Trophoblast cell (in vitro differentiated cells and primary cell): ENCODE measurements at regions not wholly inside any gene's neighbourhood (a gene's known extent, or its start where the extent isn't known, plus 50 kb on each side); places are given as distances from the start of the nearest gene placed in this dataset.
"Not testable (repeated sequence)": the region's sequence is repeated elsewhere in the genome, so short reads cannot be mapped to it uniquely, and the experiment has no call there.

Experiments
- DNase-seq, 2 donors: peaks; one replicate each; pipeline ENCODE4 v3.0.0-alpha.2; 2016
- H2AFZ ChIP-seq: 2 replicates; pipeline ENCODE4 v1.6.1; 2013; ENCODE audit warnings: low read length, moderate library complexity, mild to moderate bottlenecking; ENCODE audit not compliant: insufficient read depth, poor library complexity
- H2AK5ac ChIP-seq: 2 replicates; pipeline ENCODE4 v1.6.1; 2013; ENCODE audit warnings: mild to moderate bottlenecking, low read length
- H2BK120ac ChIP-seq: 2 replicates; pipeline ENCODE4 v1.6.1; 2013; ENCODE audit warnings: low read length, mild to moderate bottlenecking, moderate library complexity; ENCODE audit not compliant: insufficient read depth, poor library complexity
- H2BK12ac ChIP-seq: 2 replicates; pipeline ENCODE4 v1.6.1; 2013; ENCODE audit warnings: mild to moderate bottlenecking, low read length, moderate library complexity
- H2BK5ac ChIP-seq: 2 replicates; pipeline ENCODE4 v1.6.1; 2013; ENCODE audit warnings: low read length, low read depth, moderate library complexity, mild to moderate bottlenecking; ENCODE audit not compliant: poor library complexity
- H3K14ac ChIP-seq: 2 replicates; pipeline ENCODE4 v1.6.1; 2013; ENCODE audit warnings: mild to moderate bottlenecking, low read length
- H3K18ac ChIP-seq: 2 replicates; pipeline ENCODE4 v1.6.1; 2013; ENCODE audit warnings: mild to moderate bottlenecking, low read length
- H3K23ac ChIP-seq: 2 replicates; pipeline ENCODE4 v1.6.1; 2013; ENCODE audit warnings: low read length
- H3K27ac ChIP-seq: 2 replicates; pipeline ENCODE4 v1.5.1; 2013; ENCODE audit warnings: low read depth, mild to moderate bottlenecking, inconsistent platforms, low read length, moderate library complexity
- H3K27me3 ChIP-seq: 2 replicates; pipeline ENCODE4 v1.6.1; 2013; ENCODE audit warnings: inconsistent platforms, mild to moderate bottlenecking, low read length, moderate library complexity; ENCODE audit not compliant: insufficient read depth
- H3K36me3 ChIP-seq, 2 experiments: 1 replicate in 1 of 2; 2 replicates in 1 of 2; pipeline ENCODE4 v1.6.1; 2013; ENCODE audit warnings: low read length in 2 of 2, mild to moderate bottlenecking in 2 of 2, moderate library complexity in 1 of 2; ENCODE audit not compliant: insufficient read depth in 2 of 2, control insufficient read depth in 1 of 2
- H3K4ac ChIP-seq: 2 replicates; pipeline ENCODE4 v1.6.1; 2013; ENCODE audit warnings: low read depth, mild to moderate bottlenecking, low read length, moderate library complexity
- H3K4me1 ChIP-seq, 2 experiments: 1 replicate in 1 of 2; 2 replicates in 1 of 2; pipeline ENCODE4 v1.6.1; 2013; ENCODE audit warnings: low read length in 2 of 2, mild to moderate bottlenecking in 2 of 2, moderate library complexity in 1 of 2; ENCODE audit not compliant: insufficient read depth in 2 of 2, control insufficient read depth in 1 of 2
- H3K4me2 ChIP-seq: 2 replicates; pipeline ENCODE4 v1.6.1; 2013; ENCODE audit warnings: inconsistent platforms, mild to moderate bottlenecking, low read length, moderate library complexity
- H3K4me3 ChIP-seq: 2 replicates; pipeline ENCODE4 v1.5.1; 2013; ENCODE audit warnings: mild to moderate bottlenecking, low read depth, low read length, inconsistent platforms
- H3K79me1 ChIP-seq: one replicate; pipeline ENCODE4 v1.6.1; 2013; ENCODE audit warnings: low read length
- H3K79me2 ChIP-seq: 2 replicates; pipeline ENCODE4 v1.6.1; 2013; ENCODE audit warnings: low read length, mild to moderate bottlenecking; ENCODE audit not compliant: control insufficient read depth, insufficient read depth, poor library complexity
- H3K9ac ChIP-seq: 2 replicates; pipeline ENCODE4 v1.6.1; 2013; ENCODE audit warnings: mild to moderate bottlenecking, low read length
- H3K9me3 ChIP-seq: 2 replicates; pipeline ENCODE4 v1.6.1; 2013; ENCODE audit warnings: low read depth, mild to moderate bottlenecking, control low read depth, inconsistent platforms, low read length; ENCODE audit not compliant: insufficient read depth
- H4K12ac ChIP-seq: 2 replicates; pipeline ENCODE4 v1.6.1; 2013; ENCODE audit warnings: low read depth, mild to moderate bottlenecking, low read length, moderate library complexity
- H4K8ac ChIP-seq: 2 replicates; pipeline ENCODE4 v1.6.1; 2013; ENCODE audit warnings: low read depth, mild to moderate bottlenecking, low read length, moderate library complexity
- H4K91ac ChIP-seq: one replicate; pipeline ENCODE4 v1.6.1; 2013; ENCODE audit warnings: low read depth, mild to moderate bottlenecking, low read length, moderate library complexity
- WGBS: extraction: QIAGEN DNeasy Blood & Tissue Kit; methylation state at CpG from one replicate; pipeline ENCODE4 v1.1.7; 2013; ENCODE audit warnings: missing lambda C conversion rate; ENCODE audit not compliant: insufficient read length, insufficient coverage; ENCODE audit errors: extremely low coverage; 5-methylcytosine and 5-hydroxymethylcytosine counted together

GRCh38 chr5:50535393-50535792 is 94.3 kb upstream of the EMB start:
- Histone ChIP-seq H3K4me1 (no peaks in the 10 kb centered on the region), H3K14ac (no peak overlapping the region), H3K27ac (no peak overlapping the region), H2BK120ac (no peak overlapping the region), H4K12ac (no peak overlapping the region), H3K18ac (no peak overlapping the region), H3K79me2 (no peaks in the 10 kb centered on the region), H3K79me1 (no peaks in the 10 kb centered on the region), H2BK12ac (no peak overlapping the region), H3K4me3 (no peak overlapping the region), H3K9ac (no peak overlapping the region), H3K9me3 (no peaks in the 10 kb centered on the region), H3K27me3 (no peaks in the 10 kb centered on the region), H3K4me2 (no peak overlapping the region), H2AFZ (no peak overlapping the region), H3K36me3 (no peaks in the 10 kb centered on the region), H2BK5ac (no peak overlapping the region), H3K23ac (no peak overlapping the region), H3K4ac (no peak overlapping the region), H4K91ac (no peak overlapping the region), H4K8ac (no peak overlapping the region), H2AK5ac (no peak overlapping the region)
- WGBS, result no CpG with 5 or more reads among the region's 6 CpGs
- DNase-seq, result no peak

GRCh38 chr5:50537534-50537933 is 96.4 kb upstream of the EMB start:
- H2AK5ac ChIP-seq, DNase-seq, H3K27ac ChIP-seq, H3K14ac ChIP-seq, H3K79me1 ChIP-seq, H2BK120ac ChIP-seq, H3K27me3 ChIP-seq, H3K9ac ChIP-seq, H3K4me2 ChIP-seq, H3K18ac ChIP-seq, H4K8ac ChIP-seq, H3K9me3 ChIP-seq, H3K23ac ChIP-seq, H3K79me2 ChIP-seq, H4K12ac ChIP-seq, H3K36me3 ChIP-seq, H4K91ac ChIP-seq, H3K4ac ChIP-seq, H2BK5ac ChIP-seq, H2AFZ ChIP-seq, H2BK12ac ChIP-seq, H3K4me1 ChIP-seq, H3K4me3 ChIP-seq: not testable (repeated sequence)
- no CpG with 5 or more reads among the region's 1 CpG for WGBS

- Histone ChIP-seq H3K27ac (no peak overlapping the region), H4K8ac (no peak overlapping the region), H3K27me3 (no peaks in the 10 kb centered on the region), H3K9me3 (no peaks in the 10 kb centered on the region), H3K4me3 (no peak overlapping the region), H2AFZ (no peak overlapping the region), H4K91ac (no peak overlapping the region), H2AK5ac (no peak overlapping the region), H4K12ac (no peak overlapping the region), H2BK12ac (no peak overlapping the region), H3K4ac (no peak overlapping the region), H3K4me1 (no peaks in the 10 kb centered on the region), H3K4me2 (no peak overlapping the region), H3K79me2 (no peaks in the 10 kb centered on the region), H2BK120ac (no peak overlapping the region), H3K14ac (no peak overlapping the region), H3K9ac (no peak overlapping the region), H3K79me1 (no peaks in the 10 kb centered on the region), H3K36me3 (no peaks in the 10 kb centered on the region), H2BK5ac (no peak overlapping the region), H3K23ac (no peak overlapping the region), H3K18ac (no peak overlapping the region)
- DNase-seq, result no peak
- no CpG with 5 or more reads among the region's 2 CpGs for WGBS
These were observed 106.2 kb upstream of the EMB start for GRCh38 chr5:50547303-50547702.

- Histone ChIP-seq H4K8ac (no peak overlapping the region), H3K14ac (no peak overlapping the region), H3K79me2 (no peaks in the 10 kb centered on the region), H4K12ac (no peak overlapping the region), H3K9me3 (no peaks in the 10 kb centered on the region), H3K79me1 (no peaks in the 10 kb centered on the region), H3K27ac (no peak overlapping the region), H3K23ac (no peak overlapping the region), H2BK12ac (no peak overlapping the region), H3K4me1 (no peaks in the 10 kb centered on the region), H3K9ac (no peak overlapping the region), H3K4ac (no peak overlapping the region), H3K4me2 (no peak overlapping the region), H2BK120ac (no peak overlapping the region), H2AFZ (no peak overlapping the region), H3K36me3 (no peaks in the 10 kb centered on the region), H4K91ac (no peak overlapping the region), H3K18ac (no peak overlapping the region), H3K27me3 (no peaks in the 10 kb centered on the region), H2BK5ac (no peak overlapping the region), H2AK5ac (no peak overlapping the region), H3K4me3 (no peak overlapping the region)
- DNase-seq, result no peak
These were observed 109.2 kb upstream of the EMB start for GRCh38 chr5:50550267-50550666.

GRCh38 chr5:50550993-50551392 is 109.9 kb upstream of the EMB start:
- no peaks in the 10 kb centered on the region for H3K36me3 ChIP-seq
- WGBS, result no CpG with 5 or more reads among the region's 3 CpGs
- H3K14ac ChIP-seq, result no peak overlapping the region
- H3K4me1 ChIP-seq, result no peaks in the 10 kb centered on the region
- no peak overlapping the region for H2BK5ac ChIP-seq
- H3K79me2 ChIP-seq, result no peaks in the 10 kb centered on the region
- no peak overlapping the region for H3K4me3 ChIP-seq
- no peak overlapping the region for H4K12ac ChIP-seq
- no peak overlapping the region for H2AFZ ChIP-seq
- H3K4ac ChIP-seq, result no peak overlapping the region
- H3K9ac ChIP-seq, result no peak overlapping the region
- H2AK5ac ChIP-seq, result no peak overlapping the region
- no peak overlapping the region for H3K18ac ChIP-seq
- H3K9me3 ChIP-seq, result no peaks in the 10 kb centered on the region
- no peak overlapping the region for H3K23ac ChIP-seq
- no peak overlapping the region for H2BK12ac ChIP-seq
- no peak overlapping the region for H2BK120ac ChIP-seq
- no peak overlapping the region for H3K4me2 ChIP-seq
- H4K91ac ChIP-seq, result no peak overlapping the region
- no peak overlapping the region for H4K8ac ChIP-seq
- H3K79me1 ChIP-seq, result no peaks in the 10 kb centered on the region
- no peaks in the 10 kb centered on the region for H3K27me3 ChIP-seq
- peak in 1 of 2 donors; percentile 13 for DNase-seq
- no peak overlapping the region for H3K27ac ChIP-seq
